GM13977 (cell line): ENCODE measurements at regions not wholly inside any gene's neighbourhood (a gene's known extent, or its start where the extent isn't known, plus 50 kb on each side); places are given as distances from the start of the nearest gene placed in this dataset.

Experiments
- DNase-seq: peaks from one replicate; pipeline ENCODE4 v3.0.0; 2012; ENCODE audit warnings: low spot score
- CTCF ChIP-seq: IDR thresholded peaks from 2 replicates; pipeline ENCODE4 v1.5.1; 2012; ENCODE audit warnings: mild to moderate bottlenecking, control low read depth; ENCODE audit not compliant: insufficient read depth; ENCODE audit errors: extremely low read depth, missing control alignments
- in situ Hi-C: fragments of 300-500 bp; cut with MboI; formaldehyde crosslinking; loops from one replicate; pipeline ENCODE4 v1.12.0; 2022; ENCODE audit warnings: low sequenced_read_pairs, low pct_unique_long_range_greater_than_20kb, mixed read lengths, inconsistent platforms; ENCODE audit not compliant: unreplicated experiment

GRCh38 chr3:137647179-137647578 is 116.9 kb upstream of the SOX14 start:
- no peak for TF ChIP-seq CTCF
- in situ Hi-C loops = no loop called here
- no peak for DNase-seq

DNA sequence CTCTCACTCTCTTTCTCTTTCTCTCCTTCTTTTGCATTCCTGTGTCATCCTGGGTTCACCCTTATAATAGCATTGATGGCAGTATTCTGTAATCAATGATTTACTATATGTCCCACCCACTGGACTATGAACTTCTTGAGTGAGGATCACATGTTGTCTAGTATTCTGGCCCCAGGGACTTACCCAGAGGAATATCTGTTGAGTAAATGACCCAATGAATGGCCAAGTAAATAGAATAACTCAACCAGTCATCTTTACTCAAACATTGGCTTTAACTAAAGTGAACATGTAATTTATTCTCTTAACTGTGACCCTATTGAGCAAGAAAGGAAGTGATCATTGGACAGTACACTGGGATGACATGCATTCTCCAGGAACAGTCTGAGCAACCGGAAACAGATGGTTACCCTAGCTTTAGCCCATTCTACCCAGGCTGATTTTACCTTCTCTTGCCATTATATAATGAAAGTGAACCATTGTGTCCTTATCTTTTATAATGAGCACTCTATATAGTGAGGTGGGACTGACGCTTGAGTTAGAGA is 94.5 kb upstream of the SOX14 start:
- in situ Hi-C loops = no loop called here
- no peak for DNase-seq
- TF ChIP-seq CTCF = no peak

GRCh38 chr3:137687181-137687879 is 76.8 kb upstream of the SOX14 start:
- DNase-seq = no peak
- in situ Hi-C loops = no loop called here
- no peak for TF ChIP-seq CTCF

DNA sequence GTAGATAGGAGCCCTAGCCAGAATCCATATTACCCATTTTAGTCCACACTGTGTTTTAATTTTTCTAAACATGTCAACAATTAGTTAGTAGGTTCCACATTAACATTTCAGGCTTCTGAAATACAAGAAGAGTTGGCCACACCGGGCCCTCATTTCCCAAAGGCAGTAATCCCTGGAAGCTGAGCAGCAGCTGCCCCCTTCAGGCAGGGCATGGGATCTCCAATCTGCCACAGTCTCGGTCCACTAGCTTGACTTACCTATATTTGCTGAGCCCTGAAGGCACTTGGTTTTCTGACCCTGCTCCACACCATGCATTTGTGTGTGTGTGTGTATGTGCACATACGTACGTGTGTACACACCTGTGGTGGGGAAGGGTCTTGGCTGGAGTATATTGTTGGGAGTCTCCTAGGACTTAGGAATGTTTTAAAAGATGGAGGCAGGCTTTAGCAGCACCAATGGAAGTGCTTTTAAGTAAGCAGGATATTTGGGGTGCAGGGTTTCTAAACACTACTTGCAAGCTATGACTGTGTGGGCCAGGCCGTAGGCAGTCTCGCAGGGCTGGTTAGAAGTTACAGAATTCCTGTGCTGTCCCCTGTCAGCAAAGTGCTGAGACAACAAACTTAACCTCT is 71.2 kb upstream of the SOX14 start:
- peak; percentile 32 for DNase-seq
- peak; percentile 66 for TF ChIP-seq CTCF
- in situ Hi-C loops = no loop called here

DNA sequence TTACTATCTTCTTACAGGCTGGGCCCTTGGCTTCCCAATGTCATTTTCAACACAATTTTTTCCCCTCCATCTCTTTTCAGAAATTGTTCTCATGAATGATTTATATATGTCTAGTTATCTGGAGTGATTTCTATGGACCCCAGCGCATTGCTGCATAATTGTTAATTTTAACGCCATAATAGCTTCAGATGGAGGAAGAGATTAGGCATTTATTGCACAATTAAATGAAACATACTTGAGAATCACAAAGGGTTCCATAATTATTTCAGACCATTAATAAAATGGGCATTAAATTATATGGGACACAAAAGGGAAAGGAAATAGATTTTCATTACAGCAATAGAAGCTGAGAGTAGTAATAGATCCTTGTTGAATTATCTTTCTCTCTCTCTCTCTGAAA is 70.3 kb upstream of the SOX14 start:
- DNase-seq = no peak
- in situ Hi-C loops = no loop called here

DNA sequence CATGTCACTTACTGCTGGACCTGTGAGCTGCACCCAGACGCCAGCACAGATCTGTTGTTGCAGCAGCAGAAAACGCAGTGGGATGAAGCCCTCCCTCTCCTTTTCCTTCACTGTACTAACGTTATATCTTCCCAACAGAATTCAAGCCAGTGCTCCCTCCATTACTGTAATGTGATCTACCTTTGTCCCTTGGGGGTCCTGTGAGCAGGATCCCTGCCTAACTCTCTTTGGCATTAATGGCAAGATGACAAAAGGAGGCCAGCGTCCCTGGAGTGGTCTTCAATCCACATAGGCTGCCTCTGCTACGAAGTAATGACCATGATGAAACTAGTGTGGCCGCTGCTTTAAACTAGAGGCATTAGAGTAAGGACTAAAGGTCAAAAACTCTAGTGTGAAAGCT is 69.3 kb upstream of the SOX14 start:
- no peak for TF ChIP-seq CTCF
- DNase-seq = no peak
- in situ Hi-C loops = no loop called here

More for the DNA sequence above, 70.3 kb upstream of the SOX14 start:
- TF ChIP-seq CTCF = no peak
